ENCODE measurements at regions not wholly inside any gene's neighbourhood (a gene's known extent, or its start where the extent isn't known, plus 50 kb on each side); places are given as distances from the start of the nearest gene placed in this dataset.

- no peak overlapping the region for H2BK15ac ChIP-seq (ENCODE audit: low read depth, low read length)
- ATAC-seq (ENCODE audit: low read depth): no peak
- 100% methylated on average over 1 of the region's 4 CpGs; no CpG with 5 or more reads in 1 of the 2 experiments for WGBS, 2 experiments (ENCODE audit: extremely low coverage in 2 of 2, insufficient read length in 1 of 2)
- CTCF ChIA-PET: no interaction called here
- no peak overlapping the region for H2AK5ac ChIP-seq (ENCODE audit: low read depth, low read length)
- no peak overlapping the region for H2BK20ac ChIP-seq (ENCODE audit: low read depth, low read length)
- H3K27me3 ChIP-seq (ENCODE audit: control insufficient read depth, insufficient read depth, low read length): no peaks in the 10 kb centered on the region
- H3K27ac ChIP-seq (ENCODE audit: insufficient read depth, low read length): no peak overlapping the region
- H3K4ac ChIP-seq (ENCODE audit: low read depth, low read length): no peak overlapping the region
- H3K23ac ChIP-seq (ENCODE audit: low read depth, low read length): no peak overlapping the region
- H3K14ac ChIP-seq (replicated peaks; ENCODE audit: low read depth, low read length): no peak overlapping the region
- intact Hi-C loops (cut with micrococcal nuclease): no loop called here
- no peak overlapping the region for H2AK9ac ChIP-seq (replicated peaks; ENCODE audit: low read depth, low read length, poor library complexity)
- no peaks in the 10 kb centered on the region for H3K9me3 ChIP-seq (ENCODE audit: control insufficient read depth, insufficient read depth, low read length)
- H3K9me1 ChIP-seq (ENCODE audit: insufficient read depth, low read length): no peaks in the 10 kb centered on the region
- DNase-seq: no peak
- H4K91ac ChIP-seq (ENCODE audit: insufficient read depth, low read depth, low read length): no peak overlapping the region
- TF ChIP-seq USF2 (IDR thresholded peaks at IDR 0.05; ENCODE audit: low read depth, low read length): no peak
- no peak for TF ChIP-seq NFE2L2 (IDR thresholded peaks at IDR 0.05; ENCODE audit: low read depth, low read length)
- no peak for TF ChIP-seq SMC3 (IDR thresholded peaks at IDR 0.05; ENCODE audit: low read depth, low read length)
- no peak for TF ChIP-seq MAFK (IDR thresholded peaks at IDR 0.05; ENCODE audit: low read depth, low read length)
- TF ChIP-seq MXI1 (IDR thresholded peaks at IDR 0.05; ENCODE audit: borderline replicate concordance, low read depth, low read length): no peak
- TF ChIP-seq CHD1 (IDR thresholded peaks at IDR 0.05; ENCODE audit: low read depth, low read length): no peak
- no peak for TF ChIP-seq RCOR1 (IDR thresholded peaks at IDR 0.05; ENCODE audit: insufficient replicate concordance, low read length)
- TF ChIP-seq CTCF (conservative IDR thresholded peaks at IDR 0.05; ENCODE audit: low read depth, low read length): no peak
- no peak for TF ChIP-seq FOS (IDR thresholded peaks at IDR 0.05; ENCODE audit: low read depth, low read length)
- no peak for TF ChIP-seq RFX5 (IDR thresholded peaks at IDR 0.05; ENCODE audit: low read depth, low read length)
- TF ChIP-seq ELK1 (IDR thresholded peaks at IDR 0.05; ENCODE audit: borderline replicate concordance, low read depth, low read length): no peak
- TF ChIP-seq MAZ (IDR thresholded peaks at IDR 0.05; ENCODE audit: borderline replicate concordance, low read depth, low read length): no peak
- TF ChIP-seq POLR2A (IDR thresholded peaks at IDR 0.05; ENCODE audit: low read depth, low read length): no peak
- dilution Hi-C loops (cut with HindIII; ENCODE audit: low sequenced_read_pairs, unreplicated experiment): no loop called here
- H3K18ac ChIP-seq (ENCODE audit: low read depth, low read length): no peak overlapping the region
- no TSS peak for BruUV-seq (replicated peaks)
- H2AFZ ChIP-seq (replicated peaks; ENCODE audit: low read length, poor library complexity): no peak overlapping the region
- H2BK5ac ChIP-seq (ENCODE audit: low read depth, low read length, poor library complexity, severe bottlenecking): no peak overlapping the region
- no peak overlapping the region for H4K8ac ChIP-seq (ENCODE audit: low read depth in 2 of 2, low read length in 2 of 2)
- H3K79me1 ChIP-seq (ENCODE audit: low read depth in 1 of 2, low read length in 2 of 2): no peaks in the 10 kb centered on the region
- H3K4me2 ChIP-seq (ENCODE audit: low read depth, low read length): no peak overlapping the region
- no peak overlapping the region for H3K4me3 ChIP-seq (ENCODE audit: insufficient read depth, low read depth, low read length)
- H3K36me3 ChIP-seq (ENCODE audit: control insufficient read depth, insufficient read depth, low read length): no peaks in the 10 kb centered on the region
- H4K5ac ChIP-seq (ENCODE audit: low read depth, low read length): no peak overlapping the region
- no peak overlapping the region for H3K56ac ChIP-seq (ENCODE audit: extremely low read depth, insufficient read depth, low read length)
- POLR2A ChIA-PET (ENCODE audit: unreplicated experiment): no interaction called here
- H2BK120ac ChIP-seq (ENCODE audit: low read depth, low read length): no peak overlapping the region
- no peak overlapping the region for H3K9ac ChIP-seq (ENCODE audit: low read depth, low read length)
- H3K4me1 ChIP-seq (ENCODE audit: control insufficient read depth, insufficient read depth, low read length): no peaks in the 10 kb centered on the region
- H4K20me1 ChIP-seq (ENCODE audit: insufficient read depth, low read length): no peaks in the 10 kb centered on the region
- in situ Hi-C loops (cut with MboI; ENCODE audit: low sequenced_read_pairs): no loop called here
Observed at GRCh38 chr4:138887341-138887740, 128.2 kb upstream of the NOCT start.
